Common myeloid progenitor, CD34-positive (primary cell): ENCODE measurements at regions not wholly inside any gene's neighbourhood (a gene's known extent, or its start where the extent isn't known, plus 50 kb on each side); places are given as distances from the start of the nearest gene placed in this dataset.

Source experiments
- CTCF ChIA-PET: fragments of 350-600 bp; sonication (Branson Sonifier 250); formaldehyde crosslinking; loops from one replicate; lab custom pipeline; 2021; ENCODE audit warnings: antibody characterized with exemption; lab: Charles Lee
- POLR2A ChIA-PET: fragments of 350-600 bp; sonication (Branson Sonifier 250); formaldehyde crosslinking; loops from one replicate; lab custom pipeline; 2021; ENCODE audit warnings: antibody characterized with exemption; lab: Charles Lee
- DNase-seq, 3 donors: peaks; one replicate each; pipeline versions ENCODE4 v3.0.0 to v3.0.0-alpha.2; 2013
- H3K27ac ChIP-seq, 2 experiments: 1 replicate in 1 of 2; 2 replicates in 1 of 2; pipeline ENCODE4 v1.7.0; 2013; ENCODE audit warnings: inconsistent platforms in 2 of 2, low read length in 2 of 2, mild to moderate bottlenecking in 2 of 2, low read depth in 1 of 2, moderate library complexity in 1 of 2; ENCODE audit not compliant: severe bottlenecking in 2 of 2, insufficient read depth in 1 of 2, poor library complexity in 1 of 2
- H3K27me3 ChIP-seq, 5 experiments: replicated peaks in 2 of 5; 1 replicate in 3 of 5; 2 replicates in 2 of 5; pipeline versions ENCODE4 v1.6.1 to v1.7.0; 2013; ENCODE audit warnings: low read length in 4 of 5, mild to moderate bottlenecking in 2 of 5, moderate library complexity in 2 of 5, inconsistent platforms in 1 of 5; ENCODE audit not compliant: insufficient read depth in 5 of 5, control insufficient read depth in 4 of 5
- H3K36me3 ChIP-seq, 4 experiments: 1 replicate in 2 of 4; 2 replicates in 2 of 4; pipeline versions ENCODE4 v1.6.1 to v1.7.0; 2013; ENCODE audit warnings: low read length in 3 of 4, control low read depth in 1 of 4, mild to moderate bottlenecking in 1 of 4; ENCODE audit not compliant: control insufficient read depth in 4 of 4, insufficient read depth in 4 of 4
- H3K4me1 ChIP-seq, 4 experiments: 1 replicate in 3 of 4; 2 replicates in 1 of 4; pipeline versions ENCODE4 v1.6.1 to v1.7.1; 2013; ENCODE audit warnings: low read length in 3 of 4, mild to moderate bottlenecking in 3 of 4, control low read depth in 1 of 4, inconsistent platforms in 1 of 4, moderate library complexity in 1 of 4; ENCODE audit not compliant: control insufficient read depth in 4 of 4, insufficient read depth in 4 of 4; ENCODE audit errors: control extremely low read depth in 1 of 4
- H3K4me3 ChIP-seq, 7 experiments: 1 replicate in 4 of 7; 2 replicates in 3 of 7; pipeline versions ENCODE4 v1.5.1 to v1.7.0; 2013; ENCODE audit warnings: mild to moderate bottlenecking in 7 of 7, low read length in 6 of 7, moderate library complexity in 6 of 7, inconsistent platforms in 2 of 7, low read depth in 2 of 7, control low read depth in 1 of 7; ENCODE audit not compliant: insufficient read depth in 4 of 7, control insufficient read depth in 1 of 7; ENCODE audit errors: extremely low read depth in 1 of 7
- H3K9me3 ChIP-seq, 5 experiments: 1 replicate in 4 of 5; 2 replicates in 1 of 5; pipeline versions ENCODE4 v1.6.1 to v1.7.1; 2013; ENCODE audit warnings: low read length in 4 of 5, mild to moderate bottlenecking in 2 of 5, inconsistent platforms in 1 of 5, low read depth in 1 of 5, moderate library complexity in 1 of 5; ENCODE audit not compliant: control insufficient read depth in 4 of 5, insufficient read depth in 2 of 5; ENCODE audit errors: control extremely low read depth in 1 of 5
- WGBS: methylation state at CpG from one replicate; pipeline ENCODE4 v1.1.5; 2013; ENCODE audit not compliant: insufficient coverage; 5-methylcytosine and 5-hydroxymethylcytosine counted together

- no peaks in the 10 kb centered on the region for H3K27me3 ChIP-seq
- DNase-seq: peak in 2 of 3 donors; percentile 48 to 53
- WGBS: 0% methylated on average over 88 of the region's 103 CpGs
- ChIA-PET POLR2A (interaction anchor here (0.6 to 0.9 kb wide), 2 partner anchors 37 to 717 kb away, joined by 4 to 5 read pairs; no protein-coding TSS in a partner anchor), CTCF (interaction anchor here (1.2 to 1.5 kb wide), 6 partner anchors 11 to 85 kb away, joined by 3 to 9 read pairs (median 6); no protein-coding TSS in a partner anchor)
- no peaks in the 10 kb centered on the region for H3K9me3 ChIP-seq
- peak overlapping the region; percentile 58 to 89 for H3K27ac ChIP-seq
- peak overlapping the region; percentile 65 to 92 (median 83) for H3K4me3 ChIP-seq
- H3K36me3 ChIP-seq: no peaks in the 10 kb centered on the region
- H3K4me1 ChIP-seq: peaks cover 18 to 47% (median 35%) of the 10 kb centered on the region in 4 experiments
Observed at GRCh38 chr3:42013691-42014457, 52.0 kb upstream of the ULK4 start.

GRCh38 chr3:42012935-42013690 lies 51.2 kb upstream of the ULK4 start:
- Histone ChIP-seq H3K4me1 (peaks cover 18 to 44% (median 35%) of the 10 kb centered on the region in 4 experiments), H3K27ac (peak overlapping the region; percentile 80 to 94)
- peak; percentile 78 to 94 (median 91) for DNase-seq

GRCh38 chr3:42012383-42012934 lies 50.6 kb upstream of the ULK4 start:
- no peak for DNase-seq
- Histone ChIP-seq H3K27ac (peak overlapping the region; percentile 80 to 94), H3K9me3 (no peaks in the 10 kb centered on the region), H3K36me3 (no peaks in the 10 kb centered on the region), H3K27me3 (no peaks in the 10 kb centered on the region), H3K4me1 (peaks cover 14 to 43% (median 33%) of the 10 kb centered on the region in 4 experiments), H3K4me3 (peak overlapping the region in 6 of 7 experiments; percentile 19 to 87 (median 84))
- WGBS: 17% methylated on average over 1 of the region's 2 CpGs
- CTCF ChIA-PET: interaction anchor here (1.0 to 1.9 kb wide), 5 partner anchors 14 to 86 kb away, joined by 3 to 11 read pairs (median 3); partner anchors contain the start of gene ULK4
- POLR2A ChIA-PET: interaction anchor here (0.7 to 1.3 kb wide), 4 partner anchors 49 to 60 kb away, joined by 3 to 5 read pairs (median 3); partner anchors contain the start of gene ULK4

More at GRCh38 chr3:42012935-42013690, 51.2 kb upstream of the ULK4 start:
- no peaks in the 10 kb centered on the region for H3K27me3 ChIP-seq
- no peaks in the 10 kb centered on the region for H3K36me3 ChIP-seq
- ChIA-PET POLR2A (interaction anchor here (0.7 to 1.3 kb wide), 4 partner anchors 48 to 59 kb away, joined by 3 to 5 read pairs (median 3); partner anchors contain the start of gene ULK4), CTCF (interaction anchor here (1.0 to 1.9 kb wide), 5 partner anchors 14 to 86 kb away, joined by 3 to 11 read pairs (median 3); partner anchors contain the start of gene ULK4)
- H3K4me3 ChIP-seq: peak overlapping the region; percentile 41 to 87 (median 83)
- no peaks in the 10 kb centered on the region for H3K9me3 ChIP-seq
- under 1% methylated on average over 45 of the region's 58 CpGs for WGBS
